Esophagus (tissue), 2 donors: ENCODE measurements at regions not wholly inside any gene's neighbourhood (a gene's known extent, or its start where the extent isn't known, plus 50 kb on each side); places are given as distances from the start of the nearest gene placed in this dataset.

Experiments
- H3K27ac ChIP-seq, 2 donors: one replicate each; pipeline ENCODE4 v1.5.1; 2013; ENCODE audit warnings: low read depth in 2 of 2, mild to moderate bottlenecking in 2 of 2, inconsistent platforms in 1 of 2, low read length in 1 of 2, moderate library complexity in 1 of 2
- H3K27me3 ChIP-seq, 2 donors: one replicate each; pipeline ENCODE4 v1.6.1; 2013; ENCODE audit warnings: low read length in 2 of 2, control low read depth in 1 of 2, mild to moderate bottlenecking in 1 of 2; ENCODE audit not compliant: insufficient read depth in 2 of 2, control insufficient read depth in 1 of 2
- H3K36me3 ChIP-seq, 2 donors: one replicate each; pipeline ENCODE4 v1.6.1; 2013; ENCODE audit warnings: low read length in 1 of 2; ENCODE audit not compliant: control insufficient read depth in 2 of 2, insufficient read depth in 2 of 2
- H3K4me1 ChIP-seq, 2 donors: one replicate each; pipeline ENCODE4 v1.6.1; 2013; ENCODE audit warnings: low read length in 1 of 2; ENCODE audit not compliant: control insufficient read depth in 2 of 2, insufficient read depth in 2 of 2
- H3K4me3 ChIP-seq, 2 donors: one replicate each; pipeline ENCODE4 v1.5.1; 2013; ENCODE audit warnings: low read length in 2 of 2, mild to moderate bottlenecking in 2 of 2, low read depth in 1 of 2, moderate library complexity in 1 of 2
- H3K9me3 ChIP-seq, 2 donors: one replicate each; pipeline ENCODE4 v1.6.1; 2013; ENCODE audit warnings: mild to moderate bottlenecking in 2 of 2, low read depth in 1 of 2, low read length in 1 of 2, moderate library complexity in 1 of 2; ENCODE audit not compliant: control insufficient read depth in 2 of 2, insufficient read depth in 1 of 2
- WGBS, 2 donors: extraction: QIAGEN DNeasy Blood & Tissue Kit; methylation state at CpG; one replicate each; pipeline ENCODE4 v1.1.7; 2013; 5-methylcytosine and 5-hydroxymethylcytosine counted together
- donor health status: healthy with polysubstance abuse.
- donor health status: Bipolar disorder and iron deficiency.

- Histone ChIP-seq H3K9me3 (no peaks in the 10 kb centered on the region), H3K36me3 (no peaks in the 10 kb centered on the region), H3K4me1 (no peaks in the 10 kb centered on the region), H3K27ac (no peak overlapping the region), H3K27me3 (no peaks in the 10 kb centered on the region), H3K4me3 (no peak overlapping the region)
- WGBS, 2 donors = 68 to 78% methylated on average over 2 of the region's 2 CpGs
These were observed 356.5 kb upstream of the MTPN start for GRCh38 chr7:136333636-136334035.

GRCh38 chr7:136326045-136326609, 349.0 kb upstream of the MTPN start:
- H3K4me1 ChIP-seq = no peaks in the 10 kb centered on the region
- no peak overlapping the region for H3K27ac ChIP-seq
- WGBS, 2 donors = 21 to 38% methylated on average over 4 of the region's 4 CpGs
- no peaks in the 10 kb centered on the region for H3K27me3 ChIP-seq
- H3K4me3 ChIP-seq = no peak overlapping the region
- H3K36me3 ChIP-seq = no peaks in the 10 kb centered on the region
- no peaks in the 10 kb centered on the region for H3K9me3 ChIP-seq

- 13 to 22% methylated on average over 2 of the region's 2 CpGs for WGBS, 2 donors
- no peaks in the 10 kb centered on the region for H3K27me3 ChIP-seq
- no peak overlapping the region for H3K27ac ChIP-seq
- H3K9me3 ChIP-seq = no peaks in the 10 kb centered on the region
- H3K36me3 ChIP-seq = no peaks in the 10 kb centered on the region
- no peak overlapping the region for H3K4me3 ChIP-seq
- H3K4me1 ChIP-seq = no peaks in the 10 kb centered on the region
These were observed 348.4 kb upstream of the MTPN start for GRCh38 chr7:136325578-136325977.

GRCh38 chr7:136325027-136325426, 347.9 kb upstream of the MTPN start:
- Histone ChIP-seq H3K27ac (no peak overlapping the region), H3K36me3 (no peaks in the 10 kb centered on the region), H3K4me1 (no peaks in the 10 kb centered on the region), H3K9me3 (peaks cover 0 to 3% of the 10 kb centered on the region in 2 donors), H3K4me3 (no peak overlapping the region), H3K27me3 (no peaks in the 10 kb centered on the region)
- WGBS, 2 donors = 38 to 48% methylated on average over 2 of the region's 2 CpGs

- H3K4me3 ChIP-seq = no peak overlapping the region
- no peaks in the 10 kb centered on the region for H3K4me1 ChIP-seq
- no peaks in the 10 kb centered on the region for H3K27me3 ChIP-seq
- H3K27ac ChIP-seq = no peak overlapping the region
- 48 to 50% methylated on average over 4 of the region's 4 CpGs for WGBS, 2 donors
- H3K9me3 ChIP-seq = peaks cover 0 to 4% of the 10 kb centered on the region in 2 donors
- H3K36me3 ChIP-seq = no peaks in the 10 kb centered on the region
These were observed 347.0 kb upstream of the MTPN start for GRCh38 chr7:136324073-136324704.

GRCh38 chr7:136312592-136312991, 335.4 kb upstream of the MTPN start:
- WGBS, 2 donors = 70 to 78% methylated on average over 1 of the region's 1 CpG
- Histone ChIP-seq H3K27me3 (no peaks in the 10 kb centered on the region), H3K4me3 (no peak overlapping the region)

GRCh38 chr7:136309407-136309806, 332.2 kb upstream of the MTPN start:
- WGBS, 2 donors = 83 to 88% methylated on average over 1 of the region's 1 CpG

More at GRCh38 chr7:136312592-136312991, 335.4 kb upstream of the MTPN start:
- H3K36me3 ChIP-seq = no peaks in the 10 kb centered on the region
- H3K27ac ChIP-seq = no peak overlapping the region
- no peaks in the 10 kb centered on the region for H3K9me3 ChIP-seq
- H3K4me1 ChIP-seq = no peaks in the 10 kb centered on the region

GRCh38 chr7:136308230-136308629, 331.1 kb upstream of the MTPN start:
- H3K27me3 ChIP-seq = no peaks in the 10 kb centered on the region
- H3K4me3 ChIP-seq = no peak overlapping the region
- H3K4me1 ChIP-seq = no peaks in the 10 kb centered on the region
- no peak overlapping the region for H3K27ac ChIP-seq
- H3K36me3 ChIP-seq = no peaks in the 10 kb centered on the region
- H3K9me3 ChIP-seq = no peaks in the 10 kb centered on the region

More at GRCh38 chr7:136309407-136309806, 332.2 kb upstream of the MTPN start:
- no peaks in the 10 kb centered on the region for H3K36me3 ChIP-seq
- no peaks in the 10 kb centered on the region for H3K27me3 ChIP-seq
- H3K27ac ChIP-seq = no peak overlapping the region
- no peaks in the 10 kb centered on the region for H3K9me3 ChIP-seq
- no peak overlapping the region for H3K4me3 ChIP-seq
- no peaks in the 10 kb centered on the region for H3K4me1 ChIP-seq

- H3K27ac ChIP-seq = no peak overlapping the region
- 92 to 95% methylated on average over 2 of the region's 2 CpGs for WGBS, 2 donors
- H3K27me3 ChIP-seq = no peaks in the 10 kb centered on the region
- no peaks in the 10 kb centered on the region for H3K36me3 ChIP-seq
- H3K4me1 ChIP-seq = no peaks in the 10 kb centered on the region
- no peaks in the 10 kb centered on the region for H3K9me3 ChIP-seq
- H3K4me3 ChIP-seq = no peak overlapping the region
These were observed 326.0 kb upstream of the MTPN start for GRCh38 chr7:136303162-136303561.

GRCh38 chr7:136302049-136302448, 324.9 kb upstream of the MTPN start:
- H3K27me3 ChIP-seq = no peaks in the 10 kb centered on the region
- no peak overlapping the region for H3K4me3 ChIP-seq
- WGBS, 2 donors = 85 to 93% methylated on average over 1 of the region's 1 CpG
- H3K27ac ChIP-seq = no peak overlapping the region
- no peaks in the 10 kb centered on the region for H3K36me3 ChIP-seq
- H3K4me1 ChIP-seq = no peaks in the 10 kb centered on the region
- H3K9me3 ChIP-seq = no peaks in the 10 kb centered on the region
